HG02610 (cell line): ENCODE measurements at regions not wholly inside any gene's neighbourhood (a gene's known extent, or its start where the extent isn't known, plus 50 kb on each side); places are given as distances from the start of the nearest gene placed in this dataset.
"Not testable (repeated sequence)": the region's sequence is repeated elsewhere in the genome, so short reads cannot be mapped to it uniquely, and the experiment has no call there.

Source experiments
- ATAC-seq: cut with Tn5 transposase; IDR thresholded peaks from one replicate; pipeline ENCODE4 v1.9.1; 2021; ENCODE audit warnings: mild to moderate bottlenecking, moderate library complexity; ENCODE audit not compliant: unreplicated experiment

GRCh38 chr3:29011441-29011840 is 269.4 kb upstream of the RBMS3 start:
- ATAC-seq, result no peak

- ATAC-seq, result no peak
These were observed 268.9 kb upstream of the RBMS3 start for GRCh38 chr3:29011966-29012365.

GRCh38 chr3:29022976-29023375 is 257.9 kb upstream of the RBMS3 start:
- no peak for ATAC-seq

GRCh38 chr3:29026286-29026685 is 254.6 kb upstream of the RBMS3 start:
- ATAC-seq, result peak; percentile 94

- peak; percentile 59 for ATAC-seq
These were observed 253.9 kb upstream of the RBMS3 start for GRCh38 chr3:29026959-29027358.

- ATAC-seq, result not testable (repeated sequence)
These were observed 249.7 kb upstream of the RBMS3 start for GRCh38 chr3:29031175-29031574.

GRCh38 chr3:29033511-29033910 is 247.4 kb upstream of the RBMS3 start:
- no peak for ATAC-seq

GRCh38 chr3:29050155-29050554 is 230.7 kb upstream of the RBMS3 start:
- ATAC-seq, result no peak

GRCh38 chr3:29057326-29057725 is 223.5 kb upstream of the RBMS3 start:
- ATAC-seq, result no peak

- no peak for ATAC-seq
These were observed 216.8 kb upstream of the RBMS3 start for GRCh38 chr3:29064085-29064484.

GRCh38 chr3:29065211-29065785 is 215.6 kb upstream of the RBMS3 start:
- no peak for ATAC-seq

GRCh38 chr3:29067007-29067406 is 213.9 kb upstream of the RBMS3 start:
- ATAC-seq, result no peak

GRCh38 chr3:29070959-29071634 is 209.8 kb upstream of the RBMS3 start:
- no peak for ATAC-seq

- no peak for ATAC-seq
These were observed 208.3 kb upstream of the RBMS3 start for GRCh38 chr3:29072611-29073010.

GRCh38 chr3:29077356-29077755 is 203.5 kb upstream of the RBMS3 start:
- ATAC-seq, result no peak

GRCh38 chr3:29079358-29079757 is 201.5 kb upstream of the RBMS3 start:
- no peak for ATAC-seq

GRCh38 chr3:29080967-29081366 is 199.9 kb upstream of the RBMS3 start:
- no peak for ATAC-seq

- no peak for ATAC-seq
These were observed 197.8 kb upstream of the RBMS3 start for GRCh38 chr3:29083081-29083480.

- ATAC-seq, result no peak
These were observed 197.2 kb upstream of the RBMS3 start for GRCh38 chr3:29083676-29084075.

GRCh38 chr3:29088579-29088978 is 192.3 kb upstream of the RBMS3 start:
- no peak for ATAC-seq

GRCh38 chr3:29090912-29091597 is 189.8 kb upstream of the RBMS3 start:
- no peak for ATAC-seq

GRCh38 chr3:29091599-29092189 is 189.2 kb upstream of the RBMS3 start:
- no peak for ATAC-seq
